GM12892 (cell line): ENCODE measurements at regions not wholly inside any gene's neighbourhood (a gene's known extent, or its start where the extent isn't known, plus 50 kb on each side); places are given as distances from the start of the nearest gene placed in this dataset.

Experiments
- POLR2A ChIP-seq: IDR thresholded peaks from 2 replicates; pipeline ENCODE4 v1.6.1; 2011; ENCODE audit warnings: low read depth, low read length, control low read depth
- POLR2AphosphoS5 ChIP-seq: IDR thresholded peaks from 2 replicates; pipeline ENCODE4 v1.6.1; 2011; ENCODE audit warnings: low read depth, low read length, control low read depth
- TAF1 ChIP-seq: IDR thresholded peaks from 2 replicates; pipeline ENCODE4 v1.6.1; 2011; ENCODE audit warnings: low read depth, mild to moderate bottlenecking, control low read depth, low read length, borderline replicate concordance

DNA sequence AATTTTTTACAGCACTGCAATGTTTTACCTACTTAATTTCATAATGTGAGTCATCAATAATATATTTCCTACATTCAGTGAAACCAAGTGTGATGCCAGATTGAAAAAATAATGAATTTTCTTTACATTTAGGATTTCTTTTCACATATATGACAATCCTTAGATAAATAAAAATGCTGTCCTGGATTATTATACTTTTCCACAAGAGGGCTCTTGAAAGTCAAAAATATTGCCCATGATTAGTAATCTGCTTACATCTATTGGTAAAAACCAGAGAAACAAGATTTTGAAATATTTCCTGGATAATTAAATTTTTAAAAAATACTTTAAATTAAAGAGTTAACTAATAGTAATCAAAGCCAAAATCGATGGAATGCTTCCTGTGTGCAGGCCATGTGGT, 86.8 kb upstream of the PLPPR4 start:
- no peak for TF ChIP-seq POLR2AphosphoS5
- no peak for TF ChIP-seq POLR2A
- no peak for TF ChIP-seq TAF1
